Subcutaneous abdominal adipose tissue (tissue), 5 donors: ENCODE measurements at regions not wholly inside any gene's neighbourhood (a gene's known extent, or its start where the extent isn't known, plus 50 kb on each side); places are given as distances from the start of the nearest gene placed in this dataset.

ENCODE experiments used
- H3K27ac ChIP-seq: one replicate; pipeline ENCODE4 v1.7.0; 2013; ENCODE audit warnings: low read depth, mild to moderate bottlenecking, inconsistent platforms, low read length, moderate library complexity
- H3K27me3 ChIP-seq, 5 donors: one replicate each; pipeline ENCODE4 v1.7.0; 2013; ENCODE audit warnings: low read length in 5 of 5, inconsistent platforms in 1 of 5; ENCODE audit not compliant: control insufficient read depth in 5 of 5, insufficient read depth in 4 of 5
- H3K36me3 ChIP-seq, 5 donors: one replicate each; pipeline ENCODE4 v1.7.0; 2013; ENCODE audit warnings: low read length in 5 of 5; ENCODE audit not compliant: control insufficient read depth in 5 of 5, insufficient read depth in 5 of 5
- H3K4me1 ChIP-seq, 5 donors: one replicate each; pipeline ENCODE4 v1.7.0; 2013; ENCODE audit warnings: low read length in 5 of 5, mild to moderate bottlenecking in 3 of 5, moderate library complexity in 1 of 5; ENCODE audit not compliant: control insufficient read depth in 5 of 5, insufficient read depth in 5 of 5
- H3K4me3 ChIP-seq, 5 donors: one replicate each; pipeline ENCODE4 v1.7.0; 2013; ENCODE audit warnings: low read length in 5 of 5, low read depth in 1 of 5
- H3K9ac ChIP-seq, 5 donors: one replicate each; pipeline ENCODE4 v1.7.0; 2013; ENCODE audit warnings: low read length in 5 of 5, mild to moderate bottlenecking in 4 of 5, moderate library complexity in 3 of 5
- H3K9me3 ChIP-seq, 5 donors: one replicate each; pipeline ENCODE4 v1.7.0; 2013; ENCODE audit warnings: low read length in 5 of 5; ENCODE audit not compliant: control insufficient read depth in 5 of 5
- donor health status: healthy.
- donor health status: healthy.
- donor health status: healthy.
- donor health status: healthy.
- donor health status: healthy.

- Histone ChIP-seq H3K4me1 (no peaks in the 10 kb centered on the region), H3K9ac (no peak overlapping the region), H3K27ac (no peak overlapping the region), H3K4me3 (no peak overlapping the region), H3K36me3 (no peaks in the 10 kb centered on the region), H3K27me3 (no peaks in the 10 kb centered on the region), H3K9me3 (no peaks in the 10 kb centered on the region)
Measured at GRCh38 chr12:61502179-61502578, 758.0 kb upstream of the USP15 start.

- Histone ChIP-seq H3K9ac (no peak overlapping the region), H3K9me3 (no peaks in the 10 kb centered on the region), H3K27me3 (no peaks in the 10 kb centered on the region), H3K4me3 (no peak overlapping the region), H3K4me1 (no peaks in the 10 kb centered on the region), H3K36me3 (no peaks in the 10 kb centered on the region), H3K27ac (no peak overlapping the region)
Measured at GRCh38 chr12:61504396-61505080, 755.7 kb upstream of the USP15 start.

- H3K27me3 ChIP-seq = no peaks in the 10 kb centered on the region
- no peak overlapping the region for H3K27ac ChIP-seq
- H3K4me1 ChIP-seq = no peaks in the 10 kb centered on the region
- H3K36me3 ChIP-seq = no peaks in the 10 kb centered on the region
- no peaks in the 10 kb centered on the region for H3K9me3 ChIP-seq
- no peak overlapping the region for H3K9ac ChIP-seq
- H3K4me3 ChIP-seq = no peak overlapping the region
Measured at GRCh38 chr12:61513499-61513898, 746.7 kb upstream of the USP15 start.

- no peak overlapping the region for H3K9ac ChIP-seq
- no peaks in the 10 kb centered on the region for H3K9me3 ChIP-seq
- H3K4me1 ChIP-seq = no peaks in the 10 kb centered on the region
- H3K27ac ChIP-seq = no peak overlapping the region
- no peaks in the 10 kb centered on the region for H3K27me3 ChIP-seq
- H3K36me3 ChIP-seq = no peaks in the 10 kb centered on the region
- H3K4me3 ChIP-seq = no peak overlapping the region
Measured at GRCh38 chr12:61514016-61514415, 746.2 kb upstream of the USP15 start.

GRCh38 chr12:61521258-61521657 lies 738.9 kb upstream of the USP15 start:
- Histone ChIP-seq H3K4me1 (no peaks in the 10 kb centered on the region), H3K27ac (no peak overlapping the region), H3K36me3 (no peaks in the 10 kb centered on the region), H3K27me3 (no peaks in the 10 kb centered on the region), H3K4me3 (no peak overlapping the region), H3K9ac (no peak overlapping the region), H3K9me3 (no peaks in the 10 kb centered on the region)

GRCh38 chr12:61523276-61523992 lies 736.8 kb upstream of the USP15 start:
- Histone ChIP-seq H3K27ac (no peak overlapping the region), H3K4me1 (no peaks in the 10 kb centered on the region), H3K9me3 (no peaks in the 10 kb centered on the region), H3K4me3 (no peak overlapping the region), H3K27me3 (no peaks in the 10 kb centered on the region), H3K36me3 (no peaks in the 10 kb centered on the region), H3K9ac (no peak overlapping the region)

GRCh38 chr12:61524851-61525250 lies 735.4 kb upstream of the USP15 start:
- H3K36me3 ChIP-seq = no peaks in the 10 kb centered on the region
- no peak overlapping the region for H3K9ac ChIP-seq
- H3K27ac ChIP-seq = no peak overlapping the region
- H3K27me3 ChIP-seq = no peaks in the 10 kb centered on the region
- no peaks in the 10 kb centered on the region for H3K9me3 ChIP-seq
- no peaks in the 10 kb centered on the region for H3K4me1 ChIP-seq
- H3K4me3 ChIP-seq = no peak overlapping the region

GRCh38 chr12:61525331-61525730 lies 734.9 kb upstream of the USP15 start:
- Histone ChIP-seq H3K27me3 (no peaks in the 10 kb centered on the region), H3K9me3 (no peaks in the 10 kb centered on the region), H3K4me1 (no peaks in the 10 kb centered on the region)

GRCh38 chr12:61530456-61530855 lies 729.7 kb upstream of the USP15 start:
- no peaks in the 10 kb centered on the region for H3K27me3 ChIP-seq
- peaks cover 0 to 2% (median 0%) of the 10 kb centered on the region in 5 donors for H3K9me3 ChIP-seq
- no peaks in the 10 kb centered on the region for H3K4me1 ChIP-seq
- H3K36me3 ChIP-seq = no peaks in the 10 kb centered on the region
- H3K27ac ChIP-seq = no peak overlapping the region
- H3K4me3 ChIP-seq = no peak overlapping the region
- H3K9ac ChIP-seq = no peak overlapping the region

More at GRCh38 chr12:61525331-61525730, 734.9 kb upstream of the USP15 start:
- Histone ChIP-seq H3K4me3 (no peak overlapping the region), H3K27ac (no peak overlapping the region), H3K9ac (no peak overlapping the region), H3K36me3 (no peaks in the 10 kb centered on the region)

GRCh38 chr12:61531195-61531594 lies 729.0 kb upstream of the USP15 start:
- Histone ChIP-seq H3K36me3 (no peaks in the 10 kb centered on the region), H3K27ac (no peak overlapping the region), H3K27me3 (no peaks in the 10 kb centered on the region), H3K4me1 (no peaks in the 10 kb centered on the region), H3K9me3 (peaks cover 0 to 2% (median 0%) of the 10 kb centered on the region in 5 donors), H3K9ac (no peak overlapping the region), H3K4me3 (no peak overlapping the region)
